Gastrocnemius medialis (tissue), 4 donors: ENCODE measurements at regions not wholly inside any gene's neighbourhood (a gene's known extent, or its start where the extent isn't known, plus 50 kb on each side); places are given as distances from the start of the nearest gene placed in this dataset.

Experiments used
- ATAC-seq, 2 donors: fragments of 150-250 bp; one replicate each; pipeline ENCODE4 v1.9.1; 2016
- DNase-seq, 2 donors: peaks; one replicate each; pipeline ENCODE4 v3.0.0-alpha.2; 2019
- H3K27ac ChIP-seq, 4 donors: fragments of 200-600 bp; sonication (generic); 1 replicate in 1 of 4; 2 replicates in 3 of 4; pipeline ENCODE4 v1.5.1; 2016 to 2018; ENCODE audit warnings: mild to moderate bottlenecking in 2 of 4, moderate library complexity in 1 of 4
- H3K27me3 ChIP-seq, 3 donors: fragments of 200-600 bp; sonication (generic) in 2 of 3; 1 replicate in 1 of 3; 2 replicates in 2 of 3; pipeline versions ENCODE4 v1.5.1 to v1.6.0; 2016 to 2019; ENCODE audit warnings: mild to moderate bottlenecking in 1 of 3, moderate library complexity in 1 of 3
- H3K36me3 ChIP-seq, 2 donors: fragments of 200-600 bp; sonication (generic) in 1 of 2; one replicate each; pipeline ENCODE4 v1.5.1; 2017 to 2018
- H3K4me1 ChIP-seq, 2 donors: fragments of 200-600 bp; sonication (generic) in 1 of 2; one replicate each; pipeline ENCODE4 v1.5.1; 2016 to 2017; ENCODE audit warnings: mild to moderate bottlenecking in 2 of 2
- H3K4me3 ChIP-seq, 4 donors: fragments of 200-600 bp; sonication (generic) in 3 of 4; 1 replicate in 1 of 4; 2 replicates in 3 of 4; pipeline ENCODE4 v1.5.1; 2016 to 2019; ENCODE audit warnings: mild to moderate bottlenecking in 2 of 4
- H3K9me3 ChIP-seq, 3 donors: fragments of 200-600 bp; sonication (generic) in 2 of 3; 1 replicate in 1 of 3; 2 replicates in 2 of 3; pipeline ENCODE4 v1.5.1; 2016 to 2019
- POLR2A ChIP-seq, 2 donors: fragments of 450-650 bp; IDR thresholded peaks; one replicate each; pipeline ENCODE4 v1.6.1; 2017; ENCODE audit warnings: antibody characterized with exemption in 2 of 2, mild to moderate bottlenecking in 2 of 2, moderate library complexity in 2 of 2
- in situ Hi-C, 4 donors: fragments of 200-750 bp; cut with MboI; loops; one replicate each; pipeline versions ENCODE4 v1.15.0 to v1.8.0; 2017; ENCODE audit warnings: low sequenced_read_pairs in 4 of 4
- intact Hi-C: fragments of 100-400 bp; cut with DNase I; formaldehyde crosslinking; loops from one replicate; pipeline ENCODE4 v1.15.1; 2023; ENCODE audit warnings: low total_unique reads
- TF ChIP-seq, protein P1 (sequence below), 5 experiments: fragments of 450-650 bp in 3 of 5; fragments of 200-600 bp in 2 of 5; sonication (generic) in 2 of 5; IDR thresholded peaks in 4 of 5; conservative IDR thresholded peaks in 1 of 5; 1 replicate in 4 of 5; 2 replicates in 1 of 5; pipeline ENCODE4 v1.5.1; 2016 to 2019; ENCODE audit warnings: antibody characterized with exemption in 5 of 5, mild to moderate bottlenecking in 3 of 5, moderate library complexity in 3 of 5

DNA sequence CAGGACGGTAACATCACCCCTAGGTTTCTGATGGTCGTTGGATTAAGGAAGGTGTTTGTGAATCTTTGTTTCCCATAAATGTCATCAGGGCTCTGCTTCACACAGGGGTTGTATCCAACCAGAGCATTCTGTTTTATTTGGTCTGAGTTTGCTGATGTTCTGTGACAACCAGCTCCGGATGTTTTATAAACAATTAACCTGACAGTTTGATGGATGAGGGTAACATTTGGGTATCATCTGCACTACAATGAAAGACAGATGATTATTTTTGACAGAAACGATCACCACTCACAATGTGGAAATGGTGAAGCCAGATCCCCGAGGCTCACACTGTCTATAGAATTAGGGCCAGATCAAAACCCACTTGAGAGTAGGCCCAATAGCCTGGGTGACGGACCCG, 107.1 kb downstream of the CDC42EP3 start:
- DNase-seq (no peak), ATAC-seq (no peak)
- no peak for TF ChIP-seq POLR2A (IDR thresholded peaks at IDR 0.05)
- TF ChIP-seq, protein P1, sequence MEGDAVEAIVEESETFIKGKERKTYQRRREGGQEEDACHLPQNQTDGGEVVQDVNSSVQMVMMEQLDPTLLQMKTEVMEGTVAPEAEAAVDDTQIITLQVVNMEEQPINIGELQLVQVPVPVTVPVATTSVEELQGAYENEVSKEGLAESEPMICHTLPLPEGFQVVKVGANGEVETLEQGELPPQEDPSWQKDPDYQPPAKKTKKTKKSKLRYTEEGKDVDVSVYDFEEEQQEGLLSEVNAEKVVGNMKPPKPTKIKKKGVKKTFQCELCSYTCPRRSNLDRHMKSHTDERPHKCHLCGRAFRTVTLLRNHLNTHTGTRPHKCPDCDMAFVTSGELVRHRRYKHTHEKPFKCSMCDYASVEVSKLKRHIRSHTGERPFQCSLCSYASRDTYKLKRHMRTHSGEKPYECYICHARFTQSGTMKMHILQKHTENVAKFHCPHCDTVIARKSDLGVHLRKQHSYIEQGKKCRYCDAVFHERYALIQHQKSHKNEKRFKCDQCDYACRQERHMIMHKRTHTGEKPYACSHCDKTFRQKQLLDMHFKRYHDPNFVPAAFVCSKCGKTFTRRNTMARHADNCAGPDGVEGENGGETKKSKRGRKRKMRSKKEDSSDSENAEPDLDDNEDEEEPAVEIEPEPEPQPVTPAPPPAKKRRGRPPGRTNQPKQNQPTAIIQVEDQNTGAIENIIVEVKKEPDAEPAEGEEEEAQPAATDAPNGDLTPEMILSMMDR (IDR thresholded peaks at IDR 0.05 in 4 of 5, conservative IDR thresholded peaks at IDR 0.05 in 1 of 5), result no peak
- Histone ChIP-seq H3K27me3 (no peaks in the 10 kb centered on the region), H3K4me3 (no peak overlapping the region), H3K27ac (no peak overlapping the region), H3K9me3 (no peaks in the 10 kb centered on the region), H3K4me1 (peaks cover 6 to 15% of the 10 kb centered on the region in 2 donors), H3K36me3 (no peaks in the 10 kb centered on the region)
- intact Hi-C loops (no loop called here), in situ Hi-C loops (no loop called here)

- H3K36me3 ChIP-seq, result no peaks in the 10 kb centered on the region
- no peaks in the 10 kb centered on the region for H3K27me3 ChIP-seq
- peak; percentile 50 to 72 for ATAC-seq
- H3K4me1 ChIP-seq, result peaks cover 9 to 17% of the 10 kb centered on the region in 2 donors
- H3K27ac ChIP-seq, result peak overlapping the region in 2 of 4 donors; percentile 36 to 52
- TF ChIP-seq POLR2A (IDR thresholded peaks at IDR 0.05), result no peak
- TF ChIP-seq, protein P1 (IDR thresholded peaks at IDR 0.05 in 4 of 5, conservative IDR thresholded peaks at IDR 0.05 in 1 of 5), result no peak
- no peaks in the 10 kb centered on the region for H3K9me3 ChIP-seq
- DNase-seq, result peak; percentile 17 to 63
- no peak overlapping the region for H3K4me3 ChIP-seq
- in situ Hi-C loops (no loop called here), intact Hi-C loops (no loop called here)
These were observed 104.9 kb downstream of the CDC42EP3 start for GRCh38 chr2:37566517-37566981.

- intact Hi-C loops (no loop called here), in situ Hi-C loops (no loop called here)
- Histone ChIP-seq H3K27me3 (no peaks in the 10 kb centered on the region), H3K4me3 (no peak overlapping the region), H3K27ac (no peak overlapping the region), H3K4me1 (peaks cover 9 to 12% of the 10 kb centered on the region in 2 donors), H3K36me3 (no peaks in the 10 kb centered on the region), H3K9me3 (no peaks in the 10 kb centered on the region)
- no peak for DNase-seq
- no peak for ATAC-seq
- no peak for TF ChIP-seq POLR2A (IDR thresholded peaks at IDR 0.05)
- TF ChIP-seq, protein P1 (IDR thresholded peaks at IDR 0.05 in 4 of 5, conservative IDR thresholded peaks at IDR 0.05 in 1 of 5), result no peak
These were observed 102.9 kb downstream of the CDC42EP3 start for GRCh38 chr2:37568565-37568964.

DNA sequence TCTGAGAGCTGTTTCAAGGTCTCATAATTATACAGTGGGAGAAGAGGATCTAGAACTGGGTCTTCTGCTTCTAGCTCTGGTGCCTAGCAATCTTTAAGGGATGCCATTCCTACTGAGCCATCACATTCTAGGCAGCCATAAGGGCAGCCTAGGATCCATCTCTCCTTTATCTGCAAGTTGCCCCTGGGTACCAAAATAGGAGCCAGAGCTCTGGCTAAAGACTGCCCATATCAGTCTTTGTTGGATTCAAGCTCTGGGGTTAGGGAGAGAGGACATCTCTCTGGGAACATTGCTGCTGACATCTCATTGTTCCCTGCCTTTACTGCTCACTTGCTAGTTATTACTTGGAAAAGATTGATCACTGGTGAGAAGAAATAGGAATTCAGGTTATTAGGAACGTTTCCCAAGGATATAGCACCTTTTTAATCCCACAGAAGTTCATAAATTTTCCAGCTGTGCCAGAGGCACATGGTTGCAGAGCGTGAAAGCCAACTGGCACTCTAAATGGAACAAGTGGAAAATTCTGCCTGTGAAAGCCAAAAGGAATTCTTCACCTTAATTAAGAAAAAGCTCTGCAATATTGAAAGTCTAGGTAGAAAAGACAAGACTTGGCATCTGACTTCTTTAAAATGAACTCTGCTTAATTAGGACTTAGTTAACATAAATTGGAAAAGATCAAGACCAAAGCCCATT, 102.2 kb downstream of the CDC42EP3 start:
- Histone ChIP-seq H3K4me1 (peaks cover 9 to 12% of the 10 kb centered on the region in 2 donors), H3K9me3 (no peaks in the 10 kb centered on the region), H3K27ac (no peak overlapping the region), H3K4me3 (no peak overlapping the region), H3K36me3 (no peaks in the 10 kb centered on the region), H3K27me3 (no peaks in the 10 kb centered on the region)
- ATAC-seq, result no peak
- TF ChIP-seq, protein P1 (IDR thresholded peaks at IDR 0.05 in 4 of 5, conservative IDR thresholded peaks at IDR 0.05 in 1 of 5), result no peak
- no peak for TF ChIP-seq POLR2A (IDR thresholded peaks at IDR 0.05)
- intact Hi-C loops, result no loop called here
- in situ Hi-C loops, result no loop called here
- no peak for DNase-seq
